Pons (tissue), 1 donor: ENCODE measurements at regions not wholly inside any gene's neighbourhood (a gene's known extent, or its start where the extent isn't known, plus 50 kb on each side); places are given as distances from the start of the nearest gene placed in this dataset.
A peak's percentile ranks its signal among the peaks of the same experiment; 100 is the strongest.

Experiments used
- DNase-seq: peaks from one replicate; pipeline ENCODE4 v3.0.0-alpha.2; 2016; ENCODE audit warnings: low spot score

- DNase-seq: no peak
Measured at GRCh38 chr6:47149554-47149953, 107.4 kb upstream of the ADGRF1 start.

GRCh38 chr6:47149066-47149465 is 106.9 kb upstream of the ADGRF1 start:
- no peak for DNase-seq

- DNase-seq: no peak
Measured at GRCh38 chr6:47147836-47148344, 105.8 kb upstream of the ADGRF1 start.

- DNase-seq: no peak
Measured at GRCh38 chr6:47147175-47147727, 105.1 kb upstream of the ADGRF1 start.

- no peak for DNase-seq
Measured at GRCh38 chr6:47146431-47147174, 104.5 kb upstream of the ADGRF1 start.

- DNase-seq: no peak
Measured at GRCh38 chr6:47145212-47145611, 103.1 kb upstream of the ADGRF1 start.

- DNase-seq: no peak
Measured at GRCh38 chr6:47144306-47144705, 102.2 kb upstream of the ADGRF1 start.

GRCh38 chr6:47141963-47142362 is 99.8 kb upstream of the ADGRF1 start:
- DNase-seq: no peak

- DNase-seq: no peak
Measured at GRCh38 chr6:47141171-47141570, 99.0 kb upstream of the ADGRF1 start.

GRCh38 chr6:47138046-47138445 is 95.9 kb upstream of the ADGRF1 start:
- no peak for DNase-seq

- DNase-seq: no peak
Measured at GRCh38 chr6:47137073-47137472, 94.9 kb upstream of the ADGRF1 start.

- no peak for DNase-seq
Measured at GRCh38 chr6:47135772-47136171, 93.6 kb upstream of the ADGRF1 start.

- DNase-seq: peak; percentile 16
Measured at GRCh38 chr6:47134476-47135189, 92.5 kb upstream of the ADGRF1 start.

GRCh38 chr6:47133230-47134000 is 91.3 kb upstream of the ADGRF1 start:
- no peak for DNase-seq

- no peak for DNase-seq
Measured at GRCh38 chr6:47132724-47133123, 90.6 kb upstream of the ADGRF1 start.

- DNase-seq: no peak
Measured at GRCh38 chr6:47131773-47132172, 89.6 kb upstream of the ADGRF1 start.

- peak; percentile 8 for DNase-seq
Measured at GRCh38 chr6:47130086-47130485, 88.0 kb upstream of the ADGRF1 start.

- DNase-seq: no peak
Measured at GRCh38 chr6:47129129-47129528, 87.0 kb upstream of the ADGRF1 start.

GRCh38 chr6:47126647-47127391 is 84.7 kb upstream of the ADGRF1 start:
- DNase-seq: no peak

- no peak for DNase-seq
Measured at GRCh38 chr6:47118611-47119010, 76.5 kb upstream of the ADGRF1 start.

- DNase-seq: no peak
Measured at GRCh38 chr6:47117314-47117713, 75.2 kb upstream of the ADGRF1 start.

- DNase-seq: no peak
Measured at GRCh38 chr6:47116606-47117005, 74.5 kb upstream of the ADGRF1 start.
